ENCODE measurements at regions not wholly inside any gene's neighbourhood (a gene's known extent, or its start where the extent isn't known, plus 50 kb on each side); places are given as distances from the start of the nearest gene placed in this dataset.

- no peak for DNase-seq
Observed at GRCh38 chr7:17660116-17660515, 280.2 kb downstream of the SNX13 start.

- no peak for DNase-seq
Observed at GRCh38 chr7:17661982-17662585, 278.2 kb downstream of the SNX13 start.

GRCh38 chr7:17663061-17663675, 277.1 kb downstream of the SNX13 start:
- no peak for DNase-seq

- no peak for DNase-seq
Observed at GRCh38 chr7:17665029-17665428, 275.3 kb downstream of the SNX13 start.

- no peak for DNase-seq
Observed at GRCh38 chr7:17668122-17668521, 272.2 kb downstream of the SNX13 start.

GRCh38 chr7:17669204-17669603, 271.1 kb downstream of the SNX13 start:
- no peak for DNase-seq

- no peak for DNase-seq
Observed at GRCh38 chr7:17671956-17672355, 268.3 kb downstream of the SNX13 start.

- DNase-seq = no peak
Observed at GRCh38 chr7:17672783-17673182, 267.5 kb downstream of the SNX13 start.

- DNase-seq = no peak
Observed at GRCh38 chr7:17674166-17674942, 265.9 kb downstream of the SNX13 start.

GRCh38 chr7:17674943-17675608, 265.2 kb downstream of the SNX13 start:
- no peak for DNase-seq

- DNase-seq = no peak
Observed at GRCh38 chr7:17677408-17677807, 262.9 kb downstream of the SNX13 start.

GRCh38 chr7:17678896-17679295, 261.4 kb downstream of the SNX13 start:
- no peak for DNase-seq

- DNase-seq = no peak
Observed at GRCh38 chr7:17679458-17679857, 260.8 kb downstream of the SNX13 start.

GRCh38 chr7:17680026-17680425, 260.3 kb downstream of the SNX13 start:
- no peak for DNase-seq

- DNase-seq = no peak
Observed at GRCh38 chr7:17680943-17681351, 259.3 kb downstream of the SNX13 start.

- no peak for DNase-seq
Observed at GRCh38 chr7:17681965-17682364, 258.3 kb downstream of the SNX13 start.

- DNase-seq = no peak
Observed at GRCh38 chr7:17682586-17682985, 257.7 kb downstream of the SNX13 start.

GRCh38 chr7:17685141-17685540, 255.2 kb downstream of the SNX13 start:
- no peak for DNase-seq

GRCh38 chr7:17687361-17687760, 252.9 kb downstream of the SNX13 start:
- DNase-seq = no peak

- no peak for DNase-seq
Observed at GRCh38 chr7:17689361-17689902, 250.9 kb downstream of the SNX13 start.

GRCh38 chr7:17690030-17690429, 250.3 kb downstream of the SNX13 start:
- DNase-seq = no peak

- no peak for DNase-seq
Observed at GRCh38 chr7:17696422-17696821, 243.9 kb downstream of the SNX13 start.

- no peak for DNase-seq
Observed at GRCh38 chr7:17697128-17697881, 243.0 kb downstream of the SNX13 start.

Data from CD4-positive, alpha-beta T cell treated with Interleukin-17A for 4 hours (primary cell).